ENCODE measurements at regions not wholly inside any gene's neighbourhood (a gene's known extent, or its start where the extent isn't known, plus 50 kb on each side); places are given as distances from the start of the nearest gene placed in this dataset.
"Not testable (repeated sequence)": the region's sequence is repeated elsewhere in the genome, so short reads cannot be mapped to it uniquely, and the experiment has no call there.

GRCh38 chr13:111590796-111591195, 270.4 kb downstream of the TEX29 start:
- peaks cover 14% of the 10 kb centered on the region for H3K9me3 Mint-ChIP-seq (ENCODE audit: unreplicated experiment)
- H3K4me1 Mint-ChIP-seq (ENCODE audit: low read depth, unreplicated experiment), result no peaks in the 10 kb centered on the region
- H3K27ac Mint-ChIP-seq (ENCODE audit: unreplicated experiment), result no peak overlapping the region
- H3K27me3 Mint-ChIP-seq (ENCODE audit: unreplicated experiment), result peaks cover 9% of the 10 kb centered on the region
- DNase-seq, result no peak
- H3K36me3 Mint-ChIP-seq (ENCODE audit: unreplicated experiment), result peaks cover 14% of the 10 kb centered on the region
- no peak overlapping the region for H3K4me3 Mint-ChIP-seq (ENCODE audit: unreplicated experiment)
- no peak for TF ChIP-seq CTCF (IDR thresholded peaks at IDR 0.05; ENCODE audit: partially characterized antibody, unreplicated experiment)

- not testable (repeated sequence) for H3K27ac Mint-ChIP-seq (ENCODE audit: unreplicated experiment); DNase-seq; H3K4me3 Mint-ChIP-seq (ENCODE audit: unreplicated experiment); H3K27me3 Mint-ChIP-seq (ENCODE audit: unreplicated experiment)
- peaks cover 14% of the 10 kb centered on the region for H3K36me3 Mint-ChIP-seq (ENCODE audit: unreplicated experiment)
- H3K4me1 Mint-ChIP-seq (ENCODE audit: low read depth, unreplicated experiment), result peaks cover 13% of the 10 kb centered on the region
- H3K9me3 Mint-ChIP-seq (ENCODE audit: unreplicated experiment), result peaks cover 12% of the 10 kb centered on the region
These were observed 273.0 kb downstream of the TEX29 start for GRCh38 chr13:111593490-111593889.

- peaks cover 12% of the 10 kb centered on the region for H3K9me3 Mint-ChIP-seq (ENCODE audit: unreplicated experiment)
- peaks cover 18% of the 10 kb centered on the region for H3K4me1 Mint-ChIP-seq (ENCODE audit: low read depth, unreplicated experiment)
- peaks cover 9% of the 10 kb centered on the region for H3K27me3 Mint-ChIP-seq (ENCODE audit: unreplicated experiment)
- H3K27ac Mint-ChIP-seq (ENCODE audit: unreplicated experiment), result no peak overlapping the region
- H3K36me3 Mint-ChIP-seq (ENCODE audit: unreplicated experiment), result peaks cover 12% of the 10 kb centered on the region
- TF ChIP-seq CTCF (IDR thresholded peaks at IDR 0.05; ENCODE audit: partially characterized antibody, unreplicated experiment), result no peak
- H3K4me3 Mint-ChIP-seq (ENCODE audit: unreplicated experiment), result no peak overlapping the region
- no peak for DNase-seq
These were observed 274.2 kb downstream of the TEX29 start for GRCh38 chr13:111594606-111595005.

- no peak for DNase-seq
- Mint-ChIP-seq H3K4me1 (ENCODE audit: low read depth, unreplicated experiment) (peaks cover 18% of the 10 kb centered on the region), H3K27ac (ENCODE audit: unreplicated experiment) (no peak overlapping the region), H3K27me3 (ENCODE audit: unreplicated experiment) (peaks cover 5% of the 10 kb centered on the region), H3K4me3 (ENCODE audit: unreplicated experiment) (no peak overlapping the region), H3K9me3 (ENCODE audit: unreplicated experiment) (peaks cover 6% of the 10 kb centered on the region), H3K36me3 (ENCODE audit: unreplicated experiment) (peaks cover 6% of the 10 kb centered on the region)
- TF ChIP-seq CTCF (IDR thresholded peaks at IDR 0.05; ENCODE audit: partially characterized antibody, unreplicated experiment), result no peak
These were observed 274.8 kb downstream of the TEX29 start for GRCh38 chr13:111595276-111595675.

GRCh38 chr13:111595791-111596190, 275.3 kb downstream of the TEX29 start:
- no peak overlapping the region for H3K27ac Mint-ChIP-seq (ENCODE audit: unreplicated experiment)
- H3K4me1 Mint-ChIP-seq (ENCODE audit: low read depth, unreplicated experiment), result peaks cover 18% of the 10 kb centered on the region
- peaks cover 5% of the 10 kb centered on the region for H3K9me3 Mint-ChIP-seq (ENCODE audit: unreplicated experiment)
- DNase-seq, result no peak
- no peak for TF ChIP-seq CTCF (IDR thresholded peaks at IDR 0.05; ENCODE audit: partially characterized antibody, unreplicated experiment)
- peaks cover 3% of the 10 kb centered on the region for H3K27me3 Mint-ChIP-seq (ENCODE audit: unreplicated experiment)
- peaks cover 4% of the 10 kb centered on the region for H3K36me3 Mint-ChIP-seq (ENCODE audit: unreplicated experiment)
- H3K4me3 Mint-ChIP-seq (ENCODE audit: unreplicated experiment), result no peak overlapping the region

- Mint-ChIP-seq H3K4me1 (ENCODE audit: low read depth, unreplicated experiment) (peaks cover 18% of the 10 kb centered on the region), H3K27me3 (ENCODE audit: unreplicated experiment) (peaks cover 3% of the 10 kb centered on the region), H3K36me3 (ENCODE audit: unreplicated experiment) (peaks cover 4% of the 10 kb centered on the region), H3K4me3 (ENCODE audit: unreplicated experiment) (no peak overlapping the region), H3K27ac (ENCODE audit: unreplicated experiment) (no peak overlapping the region), H3K9me3 (ENCODE audit: unreplicated experiment) (peaks cover 5% of the 10 kb centered on the region)
- no peak for TF ChIP-seq CTCF (IDR thresholded peaks at IDR 0.05; ENCODE audit: partially characterized antibody, unreplicated experiment)
- DNase-seq, result no peak
These were observed 276.8 kb downstream of the TEX29 start for GRCh38 chr13:111597191-111597611.

Measured in glutamatergic neuron (in vitro differentiated cells).